ENCODE measurements at regions not wholly inside any gene's neighbourhood (a gene's known extent, or its start where the extent isn't known, plus 50 kb on each side); places are given as distances from the start of the nearest gene placed in this dataset.

GRCh38 chr10:45509491-45509890 is 135.5 kb downstream of the ALOX5 start:
- ChIA-PET POLR2A (no interaction called here), CTCF (interaction anchor here (0.6 kb wide), 1 partner anchor 285 kb away, joined by 3 read pairs; no protein-coding TSS in a partner anchor)
- no peak for DNase-seq
- Mint-ChIP-seq H3K27ac (no peak overlapping the region), H3K4me3 (no peak overlapping the region), H3K27me3 (no peaks in the 10 kb centered on the region), H3K9me3 (no peaks in the 10 kb centered on the region), H3K36me3 (ENCODE audit: low read depth) (no peaks in the 10 kb centered on the region), H3K4me1 (no peaks in the 10 kb centered on the region)

GRCh38 chr10:45505311-45505710 is 131.3 kb downstream of the ALOX5 start:
- Mint-ChIP-seq H3K27ac (no peak overlapping the region), H3K9me3 (no peaks in the 10 kb centered on the region), H3K4me1 (peaks cover 2% of the 10 kb centered on the region), H3K36me3 (ENCODE audit: low read depth) (no peaks in the 10 kb centered on the region), H3K4me3 (no peak overlapping the region), H3K27me3 (no peaks in the 10 kb centered on the region)
- DNase-seq, result no peak
- POLR2A ChIA-PET, result no interaction called here
- CTCF ChIA-PET, result interaction anchor here (0.6 kb wide), 1 partner anchor 43 kb away, joined by 3 read pairs; no protein-coding TSS in a partner anchor

GRCh38 chr10:45502458-45502857 is 128.4 kb downstream of the ALOX5 start:
- CTCF ChIA-PET, result no interaction called here
- POLR2A ChIA-PET, result no interaction called here
- no peak for DNase-seq
- Mint-ChIP-seq H3K9me3 (peaks cover 2% of the 10 kb centered on the region), H3K27ac (no peak overlapping the region), H3K4me1 (peaks cover 6% of the 10 kb centered on the region), H3K27me3 (no peaks in the 10 kb centered on the region), H3K4me3 (no peak overlapping the region), H3K36me3 (ENCODE audit: low read depth) (no peaks in the 10 kb centered on the region)

- ChIA-PET CTCF (no interaction called here), POLR2A (no interaction called here)
- Mint-ChIP-seq H3K4me3 (no peak overlapping the region), H3K4me1 (peaks cover 6% of the 10 kb centered on the region), H3K9me3 (peaks cover 7% of the 10 kb centered on the region), H3K27ac (no peak overlapping the region), H3K36me3 (ENCODE audit: low read depth) (no peaks in the 10 kb centered on the region), H3K27me3 (no peaks in the 10 kb centered on the region)
- DNase-seq, result no peak
These were observed 127.8 kb downstream of the ALOX5 start for GRCh38 chr10:45501791-45502190.

GRCh38 chr10:45500798-45501197 is 126.8 kb downstream of the ALOX5 start:
- Mint-ChIP-seq H3K27ac (no peak overlapping the region), H3K36me3 (ENCODE audit: low read depth) (peaks cover 1% of the 10 kb centered on the region), H3K27me3 (no peaks in the 10 kb centered on the region), H3K4me3 (no peak overlapping the region), H3K9me3 (peaks cover 9% of the 10 kb centered on the region), H3K4me1 (peaks cover 7% of the 10 kb centered on the region)
- no peak for DNase-seq
- ChIA-PET CTCF (no interaction called here), POLR2A (no interaction called here)

- Mint-ChIP-seq H3K4me1 (peaks cover 11% of the 10 kb centered on the region), H3K27ac (no peak overlapping the region), H3K36me3 (ENCODE audit: low read depth) (peaks cover 6% of the 10 kb centered on the region), H3K9me3 (peaks cover 13% of the 10 kb centered on the region), H3K27me3 (no peaks in the 10 kb centered on the region), H3K4me3 (no peak overlapping the region)
- ChIA-PET CTCF (no interaction called here), POLR2A (no interaction called here)
- no peak for DNase-seq
These were observed 126.3 kb downstream of the ALOX5 start for GRCh38 chr10:45500304-45500703.

- peaks cover 15% of the 10 kb centered on the region for H3K36me3 Mint-ChIP-seq (ENCODE audit: low read depth)
- no peaks in the 10 kb centered on the region for H3K27me3 Mint-ChIP-seq
- peaks cover 18% of the 10 kb centered on the region for H3K9me3 Mint-ChIP-seq
- H3K4me1 Mint-ChIP-seq, result peaks cover 11% of the 10 kb centered on the region
- ChIA-PET POLR2A (no interaction called here), CTCF (no interaction called here)
- H3K27ac Mint-ChIP-seq, result no peak overlapping the region
- no peak overlapping the region for H3K4me3 Mint-ChIP-seq
- no peak for DNase-seq
These were observed 121.6 kb downstream of the ALOX5 start for GRCh38 chr10:45495438-45496152.
